T follicular helper cell (primary cell): ENCODE measurements at regions not wholly inside any gene's neighbourhood (a gene's known extent, or its start where the extent isn't known, plus 50 kb on each side); places are given as distances from the start of the nearest gene placed in this dataset.
"Not testable (repeated sequence)": the region's sequence is repeated elsewhere in the genome, so short reads cannot be mapped to it uniquely, and the experiment has no call there.

Experiments
- DNase-seq: peaks from one replicate; pipeline ENCODE4 v3.0.0-alpha.2; 2020; ENCODE audit warnings: low read depth

GRCh38 chr12:84502180-84502860 is 410.3 kb downstream of the SLC6A15 start:
- no peak for DNase-seq

- no peak for DNase-seq
Observed at GRCh38 chr12:84497819-84498218, 414.8 kb downstream of the SLC6A15 start.

- no peak for DNase-seq
Observed at GRCh38 chr12:84495711-84496110, 416.9 kb downstream of the SLC6A15 start.

- no peak for DNase-seq
Observed at GRCh38 chr12:84492351-84492883, 420.2 kb downstream of the SLC6A15 start.

GRCh38 chr12:84484798-84485197 is 427.8 kb downstream of the SLC6A15 start:
- no peak for DNase-seq

- DNase-seq, result no peak
Observed at GRCh38 chr12:84480803-84481202, 431.8 kb downstream of the SLC6A15 start.

- no peak for DNase-seq
Observed at GRCh38 chr12:84470361-84470760, 442.2 kb downstream of the SLC6A15 start.

GRCh38 chr12:84464616-84465015 is 448.0 kb downstream of the SLC6A15 start:
- no peak for DNase-seq

GRCh38 chr12:84463741-84464495 is 448.7 kb downstream of the SLC6A15 start:
- DNase-seq, result no peak

- DNase-seq, result no peak
Observed at GRCh38 chr12:84455598-84455997, 457.0 kb downstream of the SLC6A15 start.

- not testable (repeated sequence) for DNase-seq
Observed at GRCh38 chr12:84446478-84446877, 466.1 kb downstream of the SLC6A15 start.

- DNase-seq, result no peak
Observed at GRCh38 chr12:84436134-84436533, 476.5 kb downstream of the SLC6A15 start.

GRCh38 chr12:84435682-84436081 is 476.9 kb downstream of the SLC6A15 start:
- DNase-seq, result no peak

- no peak for DNase-seq
Observed at GRCh38 chr12:84422340-84422739, 490.3 kb downstream of the SLC6A15 start.

GRCh38 chr12:84421103-84421502 is 491.5 kb downstream of the SLC6A15 start:
- no peak for DNase-seq

GRCh38 chr12:84416626-84417025 is 496.0 kb downstream of the SLC6A15 start:
- DNase-seq, result no peak

GRCh38 chr12:84415946-84416345 is 496.7 kb downstream of the SLC6A15 start:
- no peak for DNase-seq

GRCh38 chr12:84413656-84414055 is 498.9 kb downstream of the SLC6A15 start:
- no peak for DNase-seq

- DNase-seq, result no peak
Observed at GRCh38 chr12:84412226-84412625, 500.4 kb downstream of the SLC6A15 start.

GRCh38 chr12:84411031-84411430 is 501.6 kb downstream of the SLC6A15 start:
- DNase-seq, result no peak

- DNase-seq, result no peak
Observed at GRCh38 chr12:84408936-84409335, 503.7 kb downstream of the SLC6A15 start.

GRCh38 chr12:84406720-84407119 is 505.9 kb downstream of the SLC6A15 start:
- not testable (repeated sequence) for DNase-seq

GRCh38 chr12:84397846-84398245 is 514.8 kb downstream of the SLC6A15 start:
- no peak for DNase-seq
